ENCODE measurements at regions not wholly inside any gene's neighbourhood (a gene's known extent, or its start where the extent isn't known, plus 50 kb on each side); places are given as distances from the start of the nearest gene placed in this dataset.
"Not testable (repeated sequence)": the region's sequence is repeated elsewhere in the genome, so short reads cannot be mapped to it uniquely, and the experiment has no call there.

- no peak overlapping the region for H3K4me3 ChIP-seq (ENCODE audit: low read length in 3 of 3)
- no peaks in the 10 kb centered on the region for H3K4me1 ChIP-seq (ENCODE audit: control insufficient read depth in 3 of 3, insufficient read depth in 3 of 3, low read length in 3 of 3)
- H3K27ac ChIP-seq (ENCODE audit: low read depth, low read length): no peak overlapping the region
- H3K9ac ChIP-seq (ENCODE audit: low read depth in 1 of 3, low read length in 3 of 3): no peak overlapping the region
- H3K27me3 ChIP-seq (ENCODE audit: control insufficient read depth in 3 of 3, insufficient read depth in 3 of 3, low read length in 3 of 3): no peaks in the 10 kb centered on the region
- no peaks in the 10 kb centered on the region for H3K9me3 ChIP-seq (ENCODE audit: control insufficient read depth in 3 of 3, low read length in 3 of 3)
- H3K36me3 ChIP-seq (ENCODE audit: control insufficient read depth in 3 of 3, insufficient read depth in 3 of 3, low read length in 3 of 3): no peaks in the 10 kb centered on the region
These were observed 499.1 kb upstream of the NUDT12 start for GRCh38 chr5:104061707-104062106.

- H3K27me3 ChIP-seq (ENCODE audit: control insufficient read depth in 3 of 3, insufficient read depth in 3 of 3, low read length in 3 of 3): no peaks in the 10 kb centered on the region
- H3K9me3 ChIP-seq (ENCODE audit: control insufficient read depth in 3 of 3, low read length in 3 of 3): no peaks in the 10 kb centered on the region
- H3K4me1 ChIP-seq (ENCODE audit: control insufficient read depth in 3 of 3, insufficient read depth in 3 of 3, low read length in 3 of 3): no peaks in the 10 kb centered on the region
- no peak overlapping the region for H3K9ac ChIP-seq (ENCODE audit: low read depth in 1 of 3, low read length in 3 of 3)
- no peak overlapping the region for H3K27ac ChIP-seq (ENCODE audit: low read depth, low read length)
- no peaks in the 10 kb centered on the region for H3K36me3 ChIP-seq (ENCODE audit: control insufficient read depth in 3 of 3, insufficient read depth in 3 of 3, low read length in 3 of 3)
- H3K4me3 ChIP-seq (ENCODE audit: low read length in 3 of 3): no peak overlapping the region
These were observed 490.7 kb upstream of the NUDT12 start for GRCh38 chr5:104053353-104053649.

GRCh38 chr5:104052558-104053352 lies 490.2 kb upstream of the NUDT12 start:
- H3K9ac ChIP-seq (ENCODE audit: low read depth in 1 of 3, low read length in 3 of 3): no peak overlapping the region
- no peak overlapping the region for H3K4me3 ChIP-seq (ENCODE audit: low read length in 3 of 3)
- H3K4me1 ChIP-seq (ENCODE audit: control insufficient read depth in 3 of 3, insufficient read depth in 3 of 3, low read length in 3 of 3): no peaks in the 10 kb centered on the region
- H3K27me3 ChIP-seq (ENCODE audit: control insufficient read depth in 3 of 3, insufficient read depth in 3 of 3, low read length in 3 of 3): no peaks in the 10 kb centered on the region
- no peak overlapping the region for H3K27ac ChIP-seq (ENCODE audit: low read depth, low read length)
- no peaks in the 10 kb centered on the region for H3K9me3 ChIP-seq (ENCODE audit: control insufficient read depth in 3 of 3, low read length in 3 of 3)
- no peaks in the 10 kb centered on the region for H3K36me3 ChIP-seq (ENCODE audit: control insufficient read depth in 3 of 3, insufficient read depth in 3 of 3, low read length in 3 of 3)

GRCh38 chr5:104050436-104050835 lies 487.8 kb upstream of the NUDT12 start:
- Histone ChIP-seq H3K27ac (ENCODE audit: low read depth, low read length) (no peak overlapping the region), H3K4me1 (ENCODE audit: control insufficient read depth in 3 of 3, insufficient read depth in 3 of 3, low read length in 3 of 3) (no peaks in the 10 kb centered on the region)

GRCh38 chr5:104049752-104050151 lies 487.2 kb upstream of the NUDT12 start:
- Histone ChIP-seq H3K9me3 (ENCODE audit: control insufficient read depth in 3 of 3, low read length in 3 of 3) (no peaks in the 10 kb centered on the region), H3K27ac (ENCODE audit: low read depth, low read length) (no peak overlapping the region), H3K4me1 (ENCODE audit: control insufficient read depth in 3 of 3, insufficient read depth in 3 of 3, low read length in 3 of 3) (no peaks in the 10 kb centered on the region), H3K36me3 (ENCODE audit: control insufficient read depth in 3 of 3, insufficient read depth in 3 of 3, low read length in 3 of 3) (no peaks in the 10 kb centered on the region), H3K4me3 (ENCODE audit: low read length in 3 of 3) (no peak overlapping the region), H3K27me3 (ENCODE audit: control insufficient read depth in 3 of 3, insufficient read depth in 3 of 3, low read length in 3 of 3) (no peaks in the 10 kb centered on the region), H3K9ac (ENCODE audit: low read depth in 1 of 3, low read length in 3 of 3) (no peak overlapping the region)

More at GRCh38 chr5:104050436-104050835, 487.8 kb upstream of the NUDT12 start:
- H3K9ac ChIP-seq (ENCODE audit: low read depth in 1 of 3, low read length in 3 of 3): no peak overlapping the region
- H3K4me3 ChIP-seq (ENCODE audit: low read length in 3 of 3): no peak overlapping the region
- no peaks in the 10 kb centered on the region for H3K9me3 ChIP-seq (ENCODE audit: control insufficient read depth in 3 of 3, low read length in 3 of 3)
- no peaks in the 10 kb centered on the region for H3K27me3 ChIP-seq (ENCODE audit: control insufficient read depth in 3 of 3, insufficient read depth in 3 of 3, low read length in 3 of 3)
- H3K36me3 ChIP-seq (ENCODE audit: control insufficient read depth in 3 of 3, insufficient read depth in 3 of 3, low read length in 3 of 3): no peaks in the 10 kb centered on the region

- Histone ChIP-seq H3K27me3 (ENCODE audit: control insufficient read depth in 3 of 3, insufficient read depth in 3 of 3, low read length in 3 of 3) (no peaks in the 10 kb centered on the region), H3K9ac (ENCODE audit: low read depth in 1 of 3, low read length in 3 of 3) (no peak overlapping the region), H3K4me3 (ENCODE audit: low read length in 3 of 3) (no peak overlapping the region), H3K27ac (ENCODE audit: low read depth, low read length) (no peak overlapping the region), H3K9me3 (ENCODE audit: control insufficient read depth in 3 of 3, low read length in 3 of 3) (no peaks in the 10 kb centered on the region), H3K4me1 (ENCODE audit: control insufficient read depth in 3 of 3, insufficient read depth in 3 of 3, low read length in 3 of 3) (no peaks in the 10 kb centered on the region), H3K36me3 (ENCODE audit: control insufficient read depth in 3 of 3, insufficient read depth in 3 of 3, low read length in 3 of 3) (no peaks in the 10 kb centered on the region)
These were observed 485.6 kb upstream of the NUDT12 start for GRCh38 chr5:104048231-104048630.

- H3K27me3 ChIP-seq (ENCODE audit: control insufficient read depth in 3 of 3, insufficient read depth in 3 of 3, low read length in 3 of 3): no peaks in the 10 kb centered on the region
- no peak overlapping the region for H3K9ac ChIP-seq (ENCODE audit: low read depth in 1 of 3, low read length in 3 of 3)
- no peaks in the 10 kb centered on the region for H3K9me3 ChIP-seq (ENCODE audit: control insufficient read depth in 3 of 3, low read length in 3 of 3)
- no peak overlapping the region for H3K4me3 ChIP-seq (ENCODE audit: low read length in 3 of 3)
- H3K36me3 ChIP-seq (ENCODE audit: control insufficient read depth in 3 of 3, insufficient read depth in 3 of 3, low read length in 3 of 3): no peaks in the 10 kb centered on the region
- no peak overlapping the region for H3K27ac ChIP-seq (ENCODE audit: low read depth, low read length)
- H3K4me1 ChIP-seq (ENCODE audit: control insufficient read depth in 3 of 3, insufficient read depth in 3 of 3, low read length in 3 of 3): no peaks in the 10 kb centered on the region
These were observed 483.4 kb upstream of the NUDT12 start for GRCh38 chr5:104045987-104046386.

- not testable (repeated sequence) for H3K27ac ChIP-seq (ENCODE audit: low read depth, low read length); H3K4me1 ChIP-seq (ENCODE audit: control insufficient read depth in 3 of 3, insufficient read depth in 3 of 3, low read length in 3 of 3); H3K9ac ChIP-seq (ENCODE audit: low read depth in 1 of 3, low read length in 3 of 3); H3K4me3 ChIP-seq (ENCODE audit: low read length in 3 of 3); H3K36me3 ChIP-seq (ENCODE audit: control insufficient read depth in 3 of 3, insufficient read depth in 3 of 3, low read length in 3 of 3); H3K27me3 ChIP-seq (ENCODE audit: control insufficient read depth in 3 of 3, insufficient read depth in 3 of 3, low read length in 3 of 3); H3K9me3 ChIP-seq (ENCODE audit: control insufficient read depth in 3 of 3, low read length in 3 of 3)
These were observed 477.3 kb upstream of the NUDT12 start for GRCh38 chr5:104039871-104040270.

- not testable (repeated sequence) for H3K4me3 ChIP-seq (ENCODE audit: low read length in 3 of 3); H3K27me3 ChIP-seq (ENCODE audit: control insufficient read depth in 3 of 3, insufficient read depth in 3 of 3, low read length in 3 of 3); H3K4me1 ChIP-seq (ENCODE audit: control insufficient read depth in 3 of 3, insufficient read depth in 3 of 3, low read length in 3 of 3); H3K36me3 ChIP-seq (ENCODE audit: control insufficient read depth in 3 of 3, insufficient read depth in 3 of 3, low read length in 3 of 3); H3K9me3 ChIP-seq (ENCODE audit: control insufficient read depth in 3 of 3, low read length in 3 of 3); H3K9ac ChIP-seq (ENCODE audit: low read depth in 1 of 3, low read length in 3 of 3); H3K27ac ChIP-seq (ENCODE audit: low read depth, low read length)
These were observed 474.5 kb upstream of the NUDT12 start for GRCh38 chr5:104037136-104037535.

GRCh38 chr5:104033186-104033585 lies 470.6 kb upstream of the NUDT12 start:
- not testable (repeated sequence) for H3K27me3 ChIP-seq (ENCODE audit: control insufficient read depth in 3 of 3, insufficient read depth in 3 of 3, low read length in 3 of 3); H3K36me3 ChIP-seq (ENCODE audit: control insufficient read depth in 3 of 3, insufficient read depth in 3 of 3, low read length in 3 of 3); H3K4me3 ChIP-seq (ENCODE audit: low read length in 3 of 3); H3K9me3 ChIP-seq (ENCODE audit: control insufficient read depth in 3 of 3, low read length in 3 of 3); H3K27ac ChIP-seq (ENCODE audit: low read depth, low read length); H3K4me1 ChIP-seq (ENCODE audit: control insufficient read depth in 3 of 3, insufficient read depth in 3 of 3, low read length in 3 of 3); H3K9ac ChIP-seq (ENCODE audit: low read depth in 1 of 3, low read length in 3 of 3)
